Endothelial cell of umbilical vein (primary cell): ENCODE measurements at regions not wholly inside any gene's neighbourhood (a gene's known extent, or its start where the extent isn't known, plus 50 kb on each side); places are given as distances from the start of the nearest gene placed in this dataset.
A peak's percentile ranks its signal among the peaks of the same experiment; 100 is the strongest.

Source experiments
- BruUV-seq: library from RNA; stranded (reverse); fragments of 400-500 nt; replicated peaks from 2 replicates; lab custom pipeline; 2021; lab: Mats Ljungman, UMichigan
- CTCF ChIA-PET: fragments of 300-600, 350-600 bp; sonication (Branson Sonifier 250); formaldehyde crosslinking; loops from one replicate; lab custom pipeline; 2021; ENCODE audit warnings: antibody characterized with exemption, inconsistent platforms; lab: Charles Lee
- POLR2A ChIA-PET: fragments of 300-600, 350-600 bp; sonication (Branson Sonifier 250); formaldehyde crosslinking; loops from one replicate; lab custom pipeline; 2021; ENCODE audit warnings: antibody characterized with exemption, inconsistent platforms; lab: Charles Lee
- DNase-seq: peaks from one replicate; pipeline ENCODE4 v3.0.0-alpha.2; 2011; ENCODE audit warnings: low read depth, low spot score
- FAIRE-seq: peaks from 2 replicates; lab custom pipeline; 2011; peaks lifted over from hg19 to GRCh38; lab: Jason Lieb, UNC
- H2AFZ ChIP-seq: 2 replicates; pipeline ENCODE4 v1.6.0; 2012; ENCODE audit warnings: low read depth, low read length, control low read depth, inconsistent platforms
- H3K27ac ChIP-seq: 2 replicates; pipeline ENCODE4 v1.5.1; 2011; ENCODE audit warnings: low read depth, mild to moderate bottlenecking, control low read depth, low read length, moderate library complexity; ENCODE audit not compliant: insufficient read depth
- H3K27me3 ChIP-seq, 2 experiments: 2 replicates each; pipeline versions ENCODE4 v1.6.0 to v1.6.1; 2011; ENCODE audit warnings: low read length in 2 of 2, mixed read lengths in 1 of 2; ENCODE audit not compliant: control insufficient read depth in 2 of 2, insufficient read depth in 2 of 2
- H3K36me3 ChIP-seq, 2 experiments: 2 replicates in 1 of 2; 3 replicates in 1 of 2; pipeline ENCODE4 v1.5.1; 2011; ENCODE audit warnings: low read length in 2 of 2, mild to moderate bottlenecking in 1 of 2, moderate library complexity in 1 of 2; ENCODE audit not compliant: control insufficient read depth in 2 of 2, insufficient read depth in 2 of 2; ENCODE audit errors: extremely low read depth in 1 of 2
- H3K4me1 ChIP-seq: 3 replicates; pipeline ENCODE4 v1.5.1; 2011; ENCODE audit warnings: mild to moderate bottlenecking, low read length; ENCODE audit not compliant: control insufficient read depth, insufficient read depth; ENCODE audit errors: extremely low read depth
- H3K4me2 ChIP-seq: 2 replicates; pipeline ENCODE4 v1.6.1; 2011; ENCODE audit warnings: low read length, control low read depth, mixed read lengths; ENCODE audit not compliant: insufficient read depth
- H3K4me3 ChIP-seq, 3 experiments: fragments of 200-600 bp in 1 of 3; sonication (generic), shearing (Covaris generic) in 1 of 3; replicated peaks in 1 of 3; 2 replicates each; pipeline ENCODE4 v1.5.1; 2011 to 2016; ENCODE audit warnings: control low read depth in 3 of 3, low read length in 3 of 3, mild to moderate bottlenecking in 2 of 3, inconsistent platforms in 1 of 3, low read depth in 1 of 3, moderate library complexity in 1 of 3; ENCODE audit not compliant: insufficient read depth in 1 of 3
- H3K79me2 ChIP-seq: 2 replicates; pipeline ENCODE4 v1.6.0; 2012; ENCODE audit warnings: low read length, inconsistent platforms; ENCODE audit not compliant: control insufficient read depth, insufficient read depth
- H3K9ac ChIP-seq: replicated peaks from 2 replicates; pipeline ENCODE3; 2011; ENCODE audit warnings: low read length, control low read depth; ENCODE audit not compliant: insufficient read depth; ENCODE audit errors: extremely low read depth
- H3K9me1 ChIP-seq: replicated peaks from 3 replicates; pipeline ENCODE4 v1.6.0; 2011; ENCODE audit warnings: mild to moderate bottlenecking, low read length; ENCODE audit not compliant: control insufficient read depth, insufficient read depth; ENCODE audit errors: extremely low read depth
- H3K9me3 ChIP-seq: replicated peaks from 2 replicates; pipeline ENCODE4 v1.5.1; 2012; ENCODE audit warnings: low read length, inconsistent platforms; ENCODE audit not compliant: control insufficient read depth, insufficient read depth
- H4K20me1 ChIP-seq: replicated peaks from 2 replicates; pipeline ENCODE3; 2011; ENCODE audit warnings: mild to moderate bottlenecking, low read length; ENCODE audit not compliant: control insufficient read depth, insufficient read depth; ENCODE audit errors: extremely low read depth
- EZH2 ChIP-seq: IDR thresholded peaks from 2 replicates; pipeline ENCODE4 v1.6.1; 2012; ENCODE audit warnings: borderline replicate concordance, low read depth, mild to moderate bottlenecking, moderate library complexity, low read length, inconsistent platforms; ENCODE audit not compliant: severe bottlenecking
- FOS ChIP-seq: IDR thresholded peaks from 2 replicates; pipeline ENCODE4 v1.6.1; 2011; ENCODE audit warnings: mild to moderate bottlenecking, low read length, moderate library complexity, borderline replicate concordance; ENCODE audit not compliant: insufficient read depth
- GATA2 ChIP-seq: IDR thresholded peaks from 2 replicates; pipeline ENCODE4 v1.7.0; 2011; ENCODE audit warnings: low read depth, mild to moderate bottlenecking, moderate library complexity, mixed read lengths, low read length; ENCODE audit not compliant: insufficient read length, insufficient read depth
- JUN ChIP-seq: IDR thresholded peaks from 2 replicates; pipeline ENCODE4 v1.6.1; 2011; ENCODE audit warnings: borderline replicate concordance, low read depth; ENCODE audit not compliant: insufficient read length, insufficient read depth
- MYC ChIP-seq: IDR thresholded peaks from one replicate; pipeline ENCODE4 v1.6.1; 2011; ENCODE audit warnings: mild to moderate bottlenecking, low read depth, low read length
- POLR2A ChIP-seq: IDR thresholded peaks from 2 replicates; pipeline ENCODE4 v1.6.1; 2012; ENCODE audit warnings: low read depth, mild to moderate bottlenecking, control low read depth, low read length
- POLR2AphosphoS5 ChIP-seq: IDR thresholded peaks from 2 replicates; pipeline ENCODE4 v1.6.1; 2012; ENCODE audit warnings: low read depth, mild to moderate bottlenecking, control low read depth, low read length, moderate library complexity; ENCODE audit not compliant: insufficient read depth
- dilution Hi-C: fragments of 300-500 bp; cut with MboI; formaldehyde crosslinking; loops from one replicate; pipeline ENCODE4 v1.15.0; 2019; ENCODE audit warnings: low sequenced_read_pairs; ENCODE audit not compliant: extremely low pct_ligation_motif_present
- intact Hi-C: fragments of 100-400 bp; cut with micrococcal nuclease; formaldehyde crosslinking; loops from one replicate; pipeline ENCODE4 v1.10.0; 2022
- TF ChIP-seq, protein P1 (sequence below): IDR thresholded peaks from 2 replicates; pipeline ENCODE4 v1.6.1; 2011; ENCODE audit not compliant: insufficient read depth, insufficient read length
- TF ChIP-seq, protein P2 (sequence below), 2 donors: IDR thresholded peaks; 1 replicate in 1 of 2; 2 replicates in 1 of 2; pipeline ENCODE4 v1.5.1; 2011; ENCODE audit warnings: low read length in 2 of 2, mild to moderate bottlenecking in 2 of 2, moderate library complexity in 2 of 2, control low read depth in 1 of 2, inconsistent platforms in 1 of 2, low read depth in 1 of 2; ENCODE audit not compliant: insufficient read depth in 1 of 2; ENCODE audit errors: extremely low read depth in 1 of 2

DNA sequence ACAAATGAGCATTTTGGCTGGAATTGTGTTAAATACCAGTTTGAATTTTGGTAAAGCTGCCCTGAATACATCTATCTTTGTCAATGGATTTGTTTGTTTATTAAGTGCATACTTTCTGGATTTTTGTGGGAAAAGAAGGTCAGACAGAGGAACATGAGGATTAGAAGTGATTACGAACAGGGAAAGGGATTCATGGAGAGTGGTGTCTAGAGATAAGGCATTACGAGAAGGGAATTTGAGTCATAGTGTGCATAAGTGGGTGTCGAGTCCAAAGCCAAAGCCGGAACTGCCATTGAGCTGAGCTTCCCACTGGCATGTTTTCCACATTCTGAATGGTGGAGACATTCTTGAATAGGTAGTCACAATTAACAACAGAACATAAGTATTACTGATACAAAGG, 68.9 kb upstream of the EFEMP1 start:
- peak; percentile 70 for TF ChIP-seq POLR2A
- TF ChIP-seq MYC: peak; percentile 76
- TF ChIP-seq GATA2: peak; percentile 99
- peak; percentile 99 for TF ChIP-seq JUN
- TF ChIP-seq EZH2: no peak
- TF ChIP-seq, protein P1, sequence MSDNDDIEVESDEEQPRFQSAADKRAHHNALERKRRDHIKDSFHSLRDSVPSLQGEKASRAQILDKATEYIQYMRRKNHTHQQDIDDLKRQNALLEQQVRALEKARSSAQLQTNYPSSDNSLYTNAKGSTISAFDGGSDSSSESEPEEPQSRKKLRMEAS: no peak
- TF ChIP-seq, protein P2, sequence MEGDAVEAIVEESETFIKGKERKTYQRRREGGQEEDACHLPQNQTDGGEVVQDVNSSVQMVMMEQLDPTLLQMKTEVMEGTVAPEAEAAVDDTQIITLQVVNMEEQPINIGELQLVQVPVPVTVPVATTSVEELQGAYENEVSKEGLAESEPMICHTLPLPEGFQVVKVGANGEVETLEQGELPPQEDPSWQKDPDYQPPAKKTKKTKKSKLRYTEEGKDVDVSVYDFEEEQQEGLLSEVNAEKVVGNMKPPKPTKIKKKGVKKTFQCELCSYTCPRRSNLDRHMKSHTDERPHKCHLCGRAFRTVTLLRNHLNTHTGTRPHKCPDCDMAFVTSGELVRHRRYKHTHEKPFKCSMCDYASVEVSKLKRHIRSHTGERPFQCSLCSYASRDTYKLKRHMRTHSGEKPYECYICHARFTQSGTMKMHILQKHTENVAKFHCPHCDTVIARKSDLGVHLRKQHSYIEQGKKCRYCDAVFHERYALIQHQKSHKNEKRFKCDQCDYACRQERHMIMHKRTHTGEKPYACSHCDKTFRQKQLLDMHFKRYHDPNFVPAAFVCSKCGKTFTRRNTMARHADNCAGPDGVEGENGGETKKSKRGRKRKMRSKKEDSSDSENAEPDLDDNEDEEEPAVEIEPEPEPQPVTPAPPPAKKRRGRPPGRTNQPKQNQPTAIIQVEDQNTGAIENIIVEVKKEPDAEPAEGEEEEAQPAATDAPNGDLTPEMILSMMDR (IDR thresholded peaks at IDR 0.05; ENCODE audit: extremely low read depth in 1 of 2, insufficient read depth in 1 of 2, low read depth in 1 of 2, low read length in 2 of 2): no peak
- peak; percentile 99 for TF ChIP-seq FOS
- TF ChIP-seq POLR2AphosphoS5: peak; percentile 96
- no peaks in the 10 kb centered on the region for H3K36me3 ChIP-seq
- intact Hi-C loops: loop anchor here (1.0 kb wide), 8 partner anchors 17 to 375 kb away; partner anchors contain the start of genes EFEMP1 and PPP4R3B
- no peak overlapping the region for H3K4me3 ChIP-seq
- peak overlapping the region; percentile 97 for H3K27ac ChIP-seq
- no TSS peak for BruUV-seq
- no peaks in the 10 kb centered on the region for H3K9me1 ChIP-seq
- H3K79me2 ChIP-seq: peaks cover 5% of the 10 kb centered on the region
- no peak overlapping the region for H2AFZ ChIP-seq
- ChIA-PET POLR2A (interaction anchor here (0.6 to 4.8 kb wide), 9 partner anchors 17 to 133 kb away, joined by 3 to 40 read pairs (median 4); partner anchors contain the start of gene EFEMP1), CTCF (interaction anchor here (0.7 to 4.6 kb wide), 10 partner anchors 9 to 221 kb away, joined by 3 to 38 read pairs (median 5); partner anchors contain the start of gene EFEMP1)
- no peaks in the 10 kb centered on the region for H3K27me3 ChIP-seq
- H3K4me2 ChIP-seq: peak overlapping the region; percentile 69
- dilution Hi-C loops: loop anchor here (25.0 kb wide), 1 partner anchor 105 kb away; no protein-coding TSS in a partner anchor
- no peaks in the 10 kb centered on the region for H4K20me1 ChIP-seq
- peak; percentile 100 for DNase-seq
- H3K9me3 ChIP-seq: no peaks in the 10 kb centered on the region
- peak; percentile 94 for FAIRE-seq
- H3K9ac ChIP-seq: peak overlapping the region; percentile 90
- H3K4me1 ChIP-seq: peaks cover 62% of the 10 kb centered on the region
